Breast epithelium (tissue), 4 donors: ENCODE measurements at regions not wholly inside any gene's neighbourhood (a gene's known extent, or its start where the extent isn't known, plus 50 kb on each side); places are given as distances from the start of the nearest gene placed in this dataset.

ENCODE experiments used
- DNase-seq, 2 donors: peaks; one replicate each; pipeline ENCODE4 v3.0.0-alpha.2; 2019; ENCODE audit warnings: low spot score in 2 of 2
- H3K27ac ChIP-seq, 2 donors: fragments of 200-600 bp; sonication (generic) in 1 of 2; one replicate each; pipeline ENCODE4 v1.5.1; 2016 to 2019; ENCODE audit warnings: mild to moderate bottlenecking in 1 of 2
- H3K27me3 ChIP-seq, 2 donors: fragments of 200-600 bp; sonication (generic) in 1 of 2; one replicate each; pipeline versions ENCODE4 v1.5.1 to v1.6.0; 2017 to 2019; ENCODE audit warnings: control low read depth in 1 of 2, mild to moderate bottlenecking in 1 of 2
- H3K36me3 ChIP-seq: fragments of 200-600 bp; one replicate; pipeline ENCODE4 v1.5.1; 2019
- H3K4me1 ChIP-seq, 2 donors: fragments of 200-600 bp; sonication (generic); one replicate each; pipeline ENCODE4 v1.5.1; 2016 to 2019; ENCODE audit warnings: control low read depth in 1 of 2
- H3K4me3 ChIP-seq, 3 donors: fragments of 200-600 bp; sonication (generic); 1 replicate in 2 of 3; 2 replicates in 1 of 3; pipeline ENCODE4 v1.5.1; 2016 to 2019; ENCODE audit warnings: mild to moderate bottlenecking in 3 of 3, moderate library complexity in 2 of 3
- H3K9me3 ChIP-seq, 2 donors: fragments of 200-600 bp; sonication (generic) in 1 of 2; one replicate each; pipeline ENCODE4 v1.5.1; 2016 to 2019; ENCODE audit warnings: control low read depth in 1 of 2
- POLR2A ChIP-seq: fragments of 450-650 bp; IDR thresholded peaks from one replicate; pipeline ENCODE4 v1.6.1; 2016; ENCODE audit warnings: antibody characterized with exemption, mild to moderate bottlenecking, moderate library complexity
- POLR2AphosphoS5 ChIP-seq, 3 donors: sonication (generic); formaldehyde crosslinking; IDR thresholded peaks; one replicate each; pipeline ENCODE4 v1.6.1; 2017; ENCODE audit warnings: antibody characterized with exemption in 3 of 3
- intact Hi-C: fragments of 100-400 bp; cut with DNase I; formaldehyde crosslinking; loops from one replicate; pipeline ENCODE4 v1.15.1; 2023; ENCODE audit warnings: low total_unique reads
- TF ChIP-seq, protein P1 (sequence below), 3 donors: fragments of 450-650 bp; IDR thresholded peaks; one replicate each; pipeline ENCODE4 v1.5.1; 2016 to 2017; ENCODE audit warnings: antibody characterized with exemption in 3 of 3, mild to moderate bottlenecking in 3 of 3, moderate library complexity in 3 of 3

DNA sequence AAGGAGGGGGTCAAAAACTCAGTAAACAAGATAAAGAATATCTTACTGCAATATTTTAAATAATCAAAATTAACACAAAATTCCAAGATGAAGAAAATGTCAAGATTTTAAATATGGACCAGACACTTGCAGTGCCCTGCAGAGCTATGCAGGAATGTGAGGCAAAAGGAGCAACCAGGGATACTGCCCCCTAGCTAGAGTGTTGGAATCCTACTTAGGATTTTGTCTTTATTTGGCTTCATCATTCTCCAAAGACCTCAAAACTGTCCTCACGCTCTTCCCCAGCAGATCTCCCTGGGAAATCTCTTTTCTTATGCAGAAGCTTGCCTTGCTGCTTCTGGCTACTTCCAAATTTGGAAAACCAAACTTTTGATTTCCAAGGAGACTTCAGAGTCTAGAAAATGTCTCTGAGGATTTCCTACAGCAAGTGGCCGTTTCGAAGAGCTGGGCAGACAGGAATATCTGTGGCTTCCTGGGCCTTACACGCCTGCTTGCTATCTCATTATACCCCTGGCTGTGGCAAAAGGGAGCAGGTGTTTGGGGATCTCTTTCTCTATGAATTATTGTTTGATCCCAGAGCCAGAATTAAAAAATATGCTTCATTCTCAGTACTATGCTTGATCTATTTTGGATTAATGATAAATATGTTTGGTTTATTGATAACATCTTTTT, 232.2 kb upstream of the BMPER start:
- H3K4me3 ChIP-seq = no peak overlapping the region
- TF ChIP-seq POLR2AphosphoS5 (IDR thresholded peaks at IDR 0.05) (no peak), POLR2A (no peak)
- TF ChIP-seq, protein P1, sequence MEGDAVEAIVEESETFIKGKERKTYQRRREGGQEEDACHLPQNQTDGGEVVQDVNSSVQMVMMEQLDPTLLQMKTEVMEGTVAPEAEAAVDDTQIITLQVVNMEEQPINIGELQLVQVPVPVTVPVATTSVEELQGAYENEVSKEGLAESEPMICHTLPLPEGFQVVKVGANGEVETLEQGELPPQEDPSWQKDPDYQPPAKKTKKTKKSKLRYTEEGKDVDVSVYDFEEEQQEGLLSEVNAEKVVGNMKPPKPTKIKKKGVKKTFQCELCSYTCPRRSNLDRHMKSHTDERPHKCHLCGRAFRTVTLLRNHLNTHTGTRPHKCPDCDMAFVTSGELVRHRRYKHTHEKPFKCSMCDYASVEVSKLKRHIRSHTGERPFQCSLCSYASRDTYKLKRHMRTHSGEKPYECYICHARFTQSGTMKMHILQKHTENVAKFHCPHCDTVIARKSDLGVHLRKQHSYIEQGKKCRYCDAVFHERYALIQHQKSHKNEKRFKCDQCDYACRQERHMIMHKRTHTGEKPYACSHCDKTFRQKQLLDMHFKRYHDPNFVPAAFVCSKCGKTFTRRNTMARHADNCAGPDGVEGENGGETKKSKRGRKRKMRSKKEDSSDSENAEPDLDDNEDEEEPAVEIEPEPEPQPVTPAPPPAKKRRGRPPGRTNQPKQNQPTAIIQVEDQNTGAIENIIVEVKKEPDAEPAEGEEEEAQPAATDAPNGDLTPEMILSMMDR (IDR thresholded peaks at IDR 0.05) = no peak
- H3K27me3 ChIP-seq = no peaks in the 10 kb centered on the region
- no peaks in the 10 kb centered on the region for H3K36me3 ChIP-seq
- no peaks in the 10 kb centered on the region for H3K4me1 ChIP-seq
- intact Hi-C loops = no loop called here
- no peaks in the 10 kb centered on the region for H3K9me3 ChIP-seq
- no peak overlapping the region for H3K27ac ChIP-seq
- DNase-seq = no peak

DNA sequence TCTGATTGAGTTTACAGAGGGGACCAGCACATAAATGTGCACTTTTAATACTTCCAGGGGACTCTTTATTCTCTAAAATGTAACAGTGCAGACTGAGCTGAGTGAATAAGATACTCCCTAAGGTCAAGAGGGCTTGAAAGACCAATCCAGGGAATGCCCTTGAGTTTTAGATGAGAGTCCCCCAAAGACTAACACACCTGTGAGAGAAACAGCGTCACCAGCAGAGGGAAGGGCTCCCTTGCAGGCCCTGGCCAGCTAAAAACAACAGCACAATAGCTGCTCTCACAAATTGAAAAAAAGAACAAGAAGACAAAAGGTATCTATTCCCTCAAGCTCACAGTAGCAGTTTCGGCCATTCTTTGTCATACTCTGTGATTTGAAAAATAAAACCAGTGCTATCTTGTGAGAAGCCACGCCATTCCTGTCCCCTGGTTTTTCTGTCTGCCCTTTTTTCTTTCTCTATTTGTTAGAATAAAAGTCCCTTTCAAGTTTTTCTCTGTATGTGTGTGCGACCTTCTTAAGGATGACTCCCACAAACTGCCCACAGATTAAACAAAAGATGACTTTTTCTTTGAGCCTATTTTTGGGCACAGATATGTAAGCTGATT, 230.4 kb upstream of the BMPER start:
- Histone ChIP-seq H3K9me3 (peaks cover 0 to 8% of the 10 kb centered on the region in 2 donors), H3K4me3 (no peak overlapping the region), H3K4me1 (no peaks in the 10 kb centered on the region), H3K27ac (no peak overlapping the region), H3K36me3 (no peaks in the 10 kb centered on the region), H3K27me3 (no peaks in the 10 kb centered on the region)
- intact Hi-C loops = no loop called here
- DNase-seq = no peak
- TF ChIP-seq, protein P1 (IDR thresholded peaks at IDR 0.05) = no peak
- TF ChIP-seq POLR2A (no peak), POLR2AphosphoS5 (IDR thresholded peaks at IDR 0.05) (no peak)

DNA sequence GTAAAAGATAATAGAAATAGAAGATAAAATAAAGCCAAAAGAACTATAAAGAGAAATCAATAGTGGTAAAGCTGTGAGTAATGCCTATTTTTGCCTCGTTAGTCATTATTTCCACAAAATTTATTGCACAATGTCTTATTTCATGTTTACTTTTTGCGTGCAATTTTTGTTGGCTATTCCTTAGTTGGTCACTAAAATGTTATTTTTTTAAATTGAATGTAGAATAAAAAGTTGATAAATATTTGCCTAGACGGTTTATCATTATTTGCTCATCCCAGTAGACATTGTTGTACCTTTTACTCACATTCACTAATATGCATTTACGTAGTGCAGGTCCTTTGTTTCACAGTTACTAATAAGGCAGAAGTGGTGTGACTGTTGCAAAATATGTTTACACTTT, 227.8 kb upstream of the BMPER start:
- no peaks in the 10 kb centered on the region for H3K4me1 ChIP-seq
- intact Hi-C loops = no loop called here

DNA sequence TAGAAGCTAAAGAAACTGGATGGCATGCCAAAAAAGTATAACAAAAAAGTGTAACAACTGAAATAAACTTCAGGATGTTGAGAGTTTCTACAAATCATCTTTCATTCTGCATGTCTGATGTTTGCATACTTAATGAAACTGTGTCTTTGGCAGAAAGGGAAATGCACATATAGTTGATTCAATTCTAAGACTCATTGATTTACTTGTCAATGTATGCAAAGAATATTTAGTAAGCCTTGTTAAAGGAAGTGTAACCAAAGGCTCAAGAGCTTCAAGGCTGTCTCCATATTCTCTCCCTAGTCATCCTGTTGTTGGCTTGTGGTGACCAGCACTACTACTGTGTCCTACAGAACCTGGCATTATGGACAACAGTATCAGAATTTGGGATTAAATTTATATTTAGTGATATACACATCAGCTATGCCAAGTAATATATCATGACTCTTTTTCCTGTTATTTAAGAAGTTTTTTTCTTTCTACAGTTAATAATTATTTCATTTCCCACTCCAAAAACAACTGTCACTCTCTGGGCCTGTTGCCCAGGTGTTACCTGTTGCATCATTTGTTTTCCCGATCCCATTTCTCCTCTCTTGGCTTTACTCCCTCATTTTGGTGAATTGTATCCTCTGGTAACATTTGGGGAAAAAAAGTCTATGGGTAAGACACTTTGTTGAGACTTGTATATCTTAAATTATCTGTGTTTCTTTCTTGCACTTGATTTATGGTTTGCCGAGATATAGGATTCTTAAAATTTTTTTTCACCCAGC, 226.6 kb upstream of the BMPER start:
- H3K4me3 ChIP-seq = no peak overlapping the region
- H3K4me1 ChIP-seq = no peaks in the 10 kb centered on the region
- peaks cover 0 to 9% of the 10 kb centered on the region in 2 donors for H3K9me3 ChIP-seq
- DNase-seq = no peak
- TF ChIP-seq, protein P1 (IDR thresholded peaks at IDR 0.05) = no peak
- TF ChIP-seq POLR2AphosphoS5 (IDR thresholded peaks at IDR 0.05) (no peak), POLR2A (no peak)
- H3K27me3 ChIP-seq = no peaks in the 10 kb centered on the region
- H3K36me3 ChIP-seq = no peaks in the 10 kb centered on the region
- H3K27ac ChIP-seq = no peak overlapping the region
- intact Hi-C loops = no loop called here

More for the DNA sequence above, 227.8 kb upstream of the BMPER start:
- Histone ChIP-seq H3K27ac (no peak overlapping the region), H3K9me3 (peaks cover 0 to 9% of the 10 kb centered on the region in 2 donors), H3K36me3 (no peaks in the 10 kb centered on the region), H3K4me3 (no peak overlapping the region), H3K27me3 (no peaks in the 10 kb centered on the region)
- TF ChIP-seq, protein P1 (IDR thresholded peaks at IDR 0.05) = no peak
- TF ChIP-seq POLR2AphosphoS5 (IDR thresholded peaks at IDR 0.05) = no peak
- TF ChIP-seq POLR2A = no peak
- DNase-seq = no peak

DNA sequence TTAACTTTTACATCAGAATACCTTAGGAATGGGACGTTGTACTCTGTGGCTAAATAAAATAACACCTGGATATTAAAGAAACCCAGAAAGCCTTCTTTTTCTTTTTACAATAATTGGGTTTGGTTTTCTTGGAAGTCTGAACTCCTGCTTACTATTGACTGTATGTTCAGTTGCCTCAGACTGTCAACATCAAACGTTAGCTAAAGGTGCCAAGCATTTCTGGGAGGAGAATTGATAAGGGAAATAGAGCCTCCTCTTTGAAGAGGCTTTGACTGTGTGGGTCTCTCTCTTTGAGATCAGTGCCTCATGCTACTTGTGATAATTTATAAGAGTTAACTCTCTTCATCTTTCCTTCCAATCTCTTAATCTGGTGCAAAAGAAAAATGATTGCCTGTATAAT, 224.7 kb upstream of the BMPER start:
- Histone ChIP-seq H3K27me3 (no peaks in the 10 kb centered on the region), H3K27ac (no peak overlapping the region), H3K4me1 (no peaks in the 10 kb centered on the region), H3K9me3 (peaks cover 0 to 9% of the 10 kb centered on the region in 2 donors), H3K4me3 (no peak overlapping the region), H3K36me3 (no peaks in the 10 kb centered on the region)
- intact Hi-C loops = no loop called here
- no peak for DNase-seq
- TF ChIP-seq POLR2A (no peak), POLR2AphosphoS5 (IDR thresholded peaks at IDR 0.05) (no peak)
- TF ChIP-seq, protein P1 (IDR thresholded peaks at IDR 0.05) = no peak
